ENCODE measurements at regions not wholly inside any gene's neighbourhood (a gene's known extent, or its start where the extent isn't known, plus 50 kb on each side); places are given as distances from the start of the nearest gene placed in this dataset.

- intact Hi-C loops (cut with micrococcal nuclease) (no loop called here), dilution Hi-C loops (cut with MboI; ENCODE audit: extremely low pct_ligation_motif_present, low sequenced_read_pairs) (no loop called here)
- no peak for FAIRE-seq
Observed at GRCh38 chr20:5426026-5426425, 109.3 kb upstream of the PROKR2 start.

More at GRCh38 chr20:5426026-5426425, 109.3 kb upstream of the PROKR2 start:
- H3K4me3 ChIP-seq (replicated peaks in 1 of 3; ENCODE audit: insufficient read depth in 1 of 3, low read depth in 1 of 3, low read length in 3 of 3) = no peak overlapping the region
- ChIA-PET POLR2A (no interaction called here), CTCF (no interaction called here)
- BruUV-seq (replicated peaks) = no TSS peak
- peaks cover 0 to 5% of the 10 kb centered on the region in 2 experiments for H3K27me3 ChIP-seq (ENCODE audit: control insufficient read depth in 2 of 2, insufficient read depth in 2 of 2, low read length in 2 of 2)
- DNase-seq (ENCODE audit: low read depth, low spot score) = no peak
- H3K79me2 ChIP-seq (ENCODE audit: control insufficient read depth, insufficient read depth, low read length) = no peaks in the 10 kb centered on the region
- TF ChIP-seq JUN (IDR thresholded peaks at IDR 0.05; ENCODE audit: borderline replicate concordance, insufficient read depth, insufficient read length, low read depth) (no peak), POLR2A (IDR thresholded peaks at IDR 0.05; ENCODE audit: low read depth, low read length) (no peak), EZH2 (IDR thresholded peaks at IDR 0.05; ENCODE audit: borderline replicate concordance, low read depth, low read length, severe bottlenecking) (no peak), MYC (IDR thresholded peaks at IDR 0.05; ENCODE audit: low read depth, low read length) (no peak), FOS (IDR thresholded peaks at IDR 0.05; ENCODE audit: borderline replicate concordance, insufficient read depth, low read length) (no peak), MAX (IDR thresholded peaks at IDR 0.05; ENCODE audit: insufficient read depth, insufficient read length) (no peak)
- TF ChIP-seq, protein P1, sequence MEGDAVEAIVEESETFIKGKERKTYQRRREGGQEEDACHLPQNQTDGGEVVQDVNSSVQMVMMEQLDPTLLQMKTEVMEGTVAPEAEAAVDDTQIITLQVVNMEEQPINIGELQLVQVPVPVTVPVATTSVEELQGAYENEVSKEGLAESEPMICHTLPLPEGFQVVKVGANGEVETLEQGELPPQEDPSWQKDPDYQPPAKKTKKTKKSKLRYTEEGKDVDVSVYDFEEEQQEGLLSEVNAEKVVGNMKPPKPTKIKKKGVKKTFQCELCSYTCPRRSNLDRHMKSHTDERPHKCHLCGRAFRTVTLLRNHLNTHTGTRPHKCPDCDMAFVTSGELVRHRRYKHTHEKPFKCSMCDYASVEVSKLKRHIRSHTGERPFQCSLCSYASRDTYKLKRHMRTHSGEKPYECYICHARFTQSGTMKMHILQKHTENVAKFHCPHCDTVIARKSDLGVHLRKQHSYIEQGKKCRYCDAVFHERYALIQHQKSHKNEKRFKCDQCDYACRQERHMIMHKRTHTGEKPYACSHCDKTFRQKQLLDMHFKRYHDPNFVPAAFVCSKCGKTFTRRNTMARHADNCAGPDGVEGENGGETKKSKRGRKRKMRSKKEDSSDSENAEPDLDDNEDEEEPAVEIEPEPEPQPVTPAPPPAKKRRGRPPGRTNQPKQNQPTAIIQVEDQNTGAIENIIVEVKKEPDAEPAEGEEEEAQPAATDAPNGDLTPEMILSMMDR (IDR thresholded peaks at IDR 0.05; ENCODE audit: extremely low read depth in 1 of 2, insufficient read depth in 1 of 2, low read depth in 1 of 2, low read length in 2 of 2) = no peak
- H3K27ac ChIP-seq (ENCODE audit: insufficient read depth, low read depth, low read length) = no peak overlapping the region
- H4K20me1 ChIP-seq (replicated peaks; ENCODE audit: control insufficient read depth, extremely low read depth, insufficient read depth, low read length) = no peaks in the 10 kb centered on the region
- no peak overlapping the region for H2AFZ ChIP-seq (ENCODE audit: low read depth, low read length)
- H3K9ac ChIP-seq (replicated peaks; ENCODE audit: extremely low read depth, insufficient read depth, low read length) = no peak overlapping the region
- H3K36me3 ChIP-seq (ENCODE audit: control insufficient read depth in 2 of 2, extremely low read depth in 1 of 2, insufficient read depth in 2 of 2, low read length in 2 of 2) = no peaks in the 10 kb centered on the region
- no peaks in the 10 kb centered on the region for H3K4me1 ChIP-seq (ENCODE audit: control insufficient read depth, extremely low read depth, insufficient read depth, low read length)
- no peaks in the 10 kb centered on the region for H3K9me1 ChIP-seq (replicated peaks; ENCODE audit: control insufficient read depth, extremely low read depth, insufficient read depth, low read length)
- no peak overlapping the region for H3K4me2 ChIP-seq (ENCODE audit: insufficient read depth, low read length)
- no peaks in the 10 kb centered on the region for H3K9me3 ChIP-seq (replicated peaks; ENCODE audit: control insufficient read depth, insufficient read depth, low read length)
